ENCODE measurements at regions not wholly inside any gene's neighbourhood (a gene's known extent, or its start where the extent isn't known, plus 50 kb on each side); places are given as distances from the start of the nearest gene placed in this dataset.
A peak's percentile ranks its signal among the peaks of the same experiment; 100 is the strongest.

DNA sequence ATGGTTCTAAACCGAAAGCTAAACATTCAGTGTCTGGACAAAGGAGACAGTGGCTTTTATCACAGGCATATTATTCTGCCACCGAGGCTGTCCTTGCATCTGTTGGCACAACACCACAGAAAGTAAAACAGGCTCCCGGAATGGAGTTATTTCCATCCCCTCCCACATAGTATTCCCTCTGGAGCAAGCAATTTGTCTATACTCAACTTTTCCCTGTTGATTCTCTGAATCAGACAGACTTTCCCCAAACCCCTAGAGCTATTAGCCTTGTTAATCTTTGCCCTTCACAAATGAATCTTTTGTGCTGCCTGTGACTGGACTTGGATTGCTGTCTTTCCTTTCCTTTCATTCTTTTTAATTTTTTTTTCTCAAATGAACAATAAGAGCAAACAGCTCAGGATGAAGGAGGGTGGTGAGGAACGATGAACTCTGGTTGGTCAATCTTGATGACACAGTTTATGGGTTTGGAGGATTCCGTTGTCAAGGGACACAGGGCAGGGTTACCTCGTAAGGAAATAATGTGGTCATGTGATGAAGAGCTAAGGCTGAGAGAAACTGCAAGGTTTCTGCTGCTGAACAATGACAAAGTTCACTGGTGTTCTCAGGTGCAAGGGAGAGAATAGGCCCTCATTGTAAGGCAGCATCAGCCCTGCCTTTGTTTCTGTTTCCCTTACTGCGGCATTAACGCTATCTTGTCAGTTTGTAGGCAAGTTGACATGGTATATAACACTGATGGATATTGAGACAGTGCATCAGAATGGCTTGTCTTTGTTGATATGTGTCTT lies 275.0 kb upstream of the BMP2 start:
- DNase-seq (ENCODE audit: low spot score) = peak; percentile 81

GRCh38 chr20:6490849-6491248 lies 276.6 kb upstream of the BMP2 start:
- DNase-seq (ENCODE audit: low spot score) = no peak

GRCh38 chr20:6489361-6490171 lies 277.9 kb upstream of the BMP2 start:
- no peak for DNase-seq (ENCODE audit: low spot score)

DNA sequence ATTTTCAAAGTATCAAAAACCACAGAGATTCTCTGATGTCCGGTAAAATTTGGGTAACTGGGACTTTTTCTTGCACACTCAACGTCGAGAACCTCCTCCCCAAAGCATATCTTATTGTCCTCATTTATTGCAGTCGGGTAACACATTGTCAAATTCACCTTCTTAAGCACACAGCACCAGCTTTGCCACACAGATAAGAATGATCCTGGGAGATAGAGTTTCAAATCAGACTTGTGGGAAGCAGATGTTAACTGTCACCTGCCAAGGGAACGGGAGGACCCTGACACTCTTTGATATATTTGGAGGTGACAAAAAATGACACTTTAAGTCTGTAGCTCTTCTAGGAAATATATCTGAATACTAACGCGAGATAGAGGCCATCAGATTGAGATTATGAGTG lies 282.1 kb upstream of the BMP2 start:
- DNase-seq (ENCODE audit: low spot score) = no peak

- DNase-seq (ENCODE audit: low spot score) = no peak
Measured at GRCh38 chr20:6483727-6484126, 283.8 kb upstream of the BMP2 start.

GRCh38 chr20:6482486-6482885 lies 285.0 kb upstream of the BMP2 start:
- DNase-seq (ENCODE audit: low spot score) = no peak

DNA sequence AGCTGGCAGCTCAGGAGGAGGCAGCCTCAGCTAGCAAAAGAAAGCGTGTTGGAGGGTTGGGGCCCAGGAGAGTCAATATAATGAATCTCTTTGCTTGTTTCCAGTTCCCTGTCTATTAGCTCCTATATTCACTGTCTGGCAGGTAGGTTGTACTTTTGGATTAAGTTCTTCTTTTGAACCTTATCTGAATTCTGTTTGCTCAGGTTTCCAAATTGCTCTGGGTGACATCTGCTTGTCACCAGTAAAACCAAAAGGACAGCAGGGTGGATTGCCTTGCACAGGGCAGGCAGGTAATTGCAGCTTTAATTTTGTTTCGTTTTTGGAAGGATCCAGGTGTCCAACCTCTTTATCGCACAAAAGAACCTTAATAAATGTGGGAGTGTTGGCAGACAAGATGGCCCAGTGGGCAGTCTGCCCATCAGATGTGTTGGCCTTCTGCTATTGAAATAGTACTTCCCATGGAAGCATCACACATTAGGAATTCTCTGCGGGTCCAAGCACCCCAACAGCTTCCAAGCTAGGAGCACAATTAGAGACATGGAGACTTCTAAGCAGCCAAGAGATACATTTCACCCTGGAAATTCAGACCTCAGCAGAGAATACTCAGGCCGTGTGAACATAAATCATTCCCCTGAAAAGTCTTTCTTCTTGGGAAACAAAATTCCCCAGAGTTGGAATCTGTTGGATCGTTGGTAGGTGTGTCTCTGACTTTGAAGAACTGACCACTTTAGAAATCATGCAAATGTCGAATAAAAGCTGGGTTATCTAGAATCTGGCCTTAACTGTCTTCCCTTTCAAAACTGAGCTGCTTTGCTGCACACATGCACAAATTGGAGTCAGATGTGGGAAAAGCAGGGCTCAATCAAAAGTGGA lies 286.9 kb upstream of the BMP2 start:
- no peak for DNase-seq (ENCODE audit: low spot score)

DNA sequence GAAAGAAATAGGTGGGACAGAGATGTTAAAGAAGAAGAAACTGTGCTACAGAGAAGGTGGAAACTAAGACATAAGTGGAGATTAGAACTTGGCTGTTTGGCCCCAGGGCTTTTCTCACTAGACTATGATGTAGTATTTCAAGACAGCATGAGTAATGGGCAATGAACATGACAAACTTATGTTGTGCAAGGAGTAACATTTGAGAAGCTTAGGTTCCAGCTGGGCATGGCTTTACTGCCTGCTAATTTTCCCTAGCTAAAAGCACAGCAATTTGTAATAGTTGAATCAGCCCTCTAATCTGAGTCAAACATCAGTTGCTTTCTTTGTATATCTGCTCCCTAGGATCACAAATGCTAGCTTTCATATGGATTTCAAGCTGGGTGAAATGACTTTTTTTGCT lies 294.3 kb upstream of the BMP2 start:
- DNase-seq (ENCODE audit: low spot score) = peak; percentile 2

- DNase-seq (ENCODE audit: low spot score) = no peak
Measured at GRCh38 chr20:6471871-6472270, 295.6 kb upstream of the BMP2 start.

- DNase-seq (ENCODE audit: low spot score) = no peak
Measured at GRCh38 chr20:6471110-6471647, 296.3 kb upstream of the BMP2 start.

DNA sequence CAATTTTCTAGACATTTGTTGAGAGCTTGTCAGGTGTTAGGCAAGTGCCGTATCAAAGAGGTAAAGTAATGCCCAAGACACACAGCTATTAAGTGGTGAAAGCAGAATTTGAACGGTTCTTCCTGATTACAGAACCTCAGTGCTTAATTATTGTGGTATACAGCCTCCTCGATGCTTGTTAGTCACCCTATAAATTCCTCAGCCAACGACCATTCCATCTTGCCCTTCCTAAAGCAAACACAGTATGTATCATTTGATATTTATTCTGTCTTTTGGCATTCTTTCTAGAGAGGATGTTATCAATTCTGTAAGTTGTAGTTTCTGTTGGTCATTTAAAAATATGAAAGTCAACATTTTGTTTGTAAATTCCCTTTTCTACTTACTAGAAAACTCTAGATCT lies 297.8 kb upstream of the BMP2 start:
- no peak for DNase-seq (ENCODE audit: low spot score)

- no peak for DNase-seq (ENCODE audit: low spot score)
Measured at GRCh38 chr20:6468423-6469116, 298.9 kb upstream of the BMP2 start.

GRCh38 chr20:6467562-6467961 lies 299.9 kb upstream of the BMP2 start:
- no peak for DNase-seq (ENCODE audit: low spot score)

GRCh38 chr20:6466075-6466810 lies 301.2 kb upstream of the BMP2 start:
- DNase-seq (ENCODE audit: low spot score) = no peak

- DNase-seq (ENCODE audit: low spot score) = no peak
Measured at GRCh38 chr20:6450841-6451240, 316.6 kb upstream of the BMP2 start.

GRCh38 chr20:6440443-6440799 lies 317.6 kb upstream of the FERMT1 start:
- no peak for DNase-seq (ENCODE audit: low spot score)

- no peak for DNase-seq (ENCODE audit: low spot score)
Measured at GRCh38 chr20:6439737-6440442, 317.1 kb upstream of the FERMT1 start.

- no peak for DNase-seq (ENCODE audit: low spot score)
Measured at GRCh38 chr20:6434131-6434530, 311.3 kb upstream of the FERMT1 start.

- no peak for DNase-seq (ENCODE audit: low spot score)
Measured at GRCh38 chr20:6430381-6430780, 307.6 kb upstream of the FERMT1 start.

DNA sequence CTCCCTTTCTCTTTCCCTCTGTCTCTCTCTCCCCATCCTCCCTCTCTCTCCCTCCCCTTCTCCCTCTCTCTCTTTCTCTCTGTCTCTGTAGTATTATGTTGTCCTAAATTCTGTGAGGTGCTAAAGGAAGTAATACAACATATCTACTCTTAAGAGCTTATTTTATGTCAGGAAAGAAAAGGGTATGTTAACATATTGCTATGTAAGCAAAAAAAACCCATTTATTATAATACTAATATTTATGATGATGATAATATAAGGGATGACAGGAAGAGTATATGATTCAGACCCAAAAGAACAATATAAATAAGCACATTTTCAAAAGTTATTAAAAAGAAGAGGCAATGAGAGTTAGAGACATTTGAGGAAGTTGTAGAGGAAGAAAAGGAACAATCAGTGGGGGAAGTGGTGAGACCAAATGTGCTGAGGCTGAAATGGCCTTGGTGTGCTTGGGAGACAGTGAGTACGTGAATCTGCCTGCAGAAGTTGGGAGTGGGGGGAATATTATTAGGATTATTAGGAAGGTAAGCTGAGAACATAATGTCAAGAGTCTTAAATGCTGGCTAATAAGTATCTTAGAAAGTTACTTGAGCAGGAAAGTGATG lies 303.6 kb upstream of the FERMT1 start:
- DNase-seq (ENCODE audit: low spot score) = no peak

All from kidney tubule cell (primary cell).